ENCODE measurements at regions not wholly inside any gene's neighbourhood (a gene's known extent, or its start where the extent isn't known, plus 50 kb on each side); places are given as distances from the start of the nearest gene placed in this dataset.
"Not testable (repeated sequence)": the region's sequence is repeated elsewhere in the genome, so short reads cannot be mapped to it uniquely, and the experiment has no call there.

- H3K4me1 ChIP-seq (ENCODE audit: control insufficient read depth, extremely low read depth, insufficient read depth, low read length), result peaks cover 8% of the 10 kb centered on the region
- FAIRE-seq, result no peak
- no peak for DNase-seq (ENCODE audit: low read depth, low spot score)
- H3K27me3 ChIP-seq (ENCODE audit: control insufficient read depth, extremely low read depth, insufficient read depth, low read length), result no peaks in the 10 kb centered on the region
- peak overlapping the region; percentile 30 for H2AFZ ChIP-seq (ENCODE audit: control insufficient read depth, low read length)
- H3K9me1 ChIP-seq (ENCODE audit: control insufficient read depth, extremely low read depth, insufficient read depth, low read length), result no peaks in the 10 kb centered on the region
- H3K27ac ChIP-seq (ENCODE audit: control insufficient read depth, insufficient read depth, low read length), result no peak overlapping the region
- H4K20me1 ChIP-seq (ENCODE audit: control insufficient read depth, extremely low read depth, insufficient read depth, low read length), result no peaks in the 10 kb centered on the region
- no peaks in the 10 kb centered on the region for H3K36me3 ChIP-seq (ENCODE audit: control insufficient read depth in 2 of 2, extremely low read depth in 1 of 2, insufficient read depth in 2 of 2, low read length in 2 of 2)
- H3K4me2 ChIP-seq (ENCODE audit: control insufficient read depth, extremely low read depth, insufficient read depth, low read depth, low read length), result peak overlapping the region; percentile 5
- no peak overlapping the region for H3K9ac ChIP-seq (ENCODE audit: control insufficient read depth, extremely low read depth, insufficient read depth, low read length)
- peak in 1 of 3 experiments; percentile 22 for TF ChIP-seq CTCF (optimal IDR thresholded peaks at IDR 0.05 in 1 of 3, IDR thresholded peaks at IDR 0.05 in 1 of 3, conservative IDR thresholded peaks at IDR 0.05 in 1 of 3; ENCODE audit: extremely low read depth in 1 of 3, insufficient read depth in 2 of 3, low read length in 3 of 3)
- no peak for TF ChIP-seq EZH2 (IDR thresholded peaks at IDR 0.05; ENCODE audit: low read length)
- no peak overlapping the region for H3K4me3 ChIP-seq (ENCODE audit: control insufficient read depth in 2 of 3, extremely low read depth in 1 of 3, insufficient read depth in 2 of 3, low read depth in 1 of 3, low read length in 3 of 3)
- no peaks in the 10 kb centered on the region for H3K9me3 ChIP-seq (ENCODE audit: control insufficient read depth, low read depth, low read length)
- dilution Hi-C loops (cut with MboI; ENCODE audit: extremely low pct_ligation_motif_present, low sequenced_read_pairs), result no loop called here
- H3K79me2 ChIP-seq (ENCODE audit: control insufficient read depth, insufficient read depth, low read length), result no peaks in the 10 kb centered on the region
These were observed 378.1 kb upstream of the MAN1A1 start for GRCh38 chr6:119727504-119728219.

DNA sequence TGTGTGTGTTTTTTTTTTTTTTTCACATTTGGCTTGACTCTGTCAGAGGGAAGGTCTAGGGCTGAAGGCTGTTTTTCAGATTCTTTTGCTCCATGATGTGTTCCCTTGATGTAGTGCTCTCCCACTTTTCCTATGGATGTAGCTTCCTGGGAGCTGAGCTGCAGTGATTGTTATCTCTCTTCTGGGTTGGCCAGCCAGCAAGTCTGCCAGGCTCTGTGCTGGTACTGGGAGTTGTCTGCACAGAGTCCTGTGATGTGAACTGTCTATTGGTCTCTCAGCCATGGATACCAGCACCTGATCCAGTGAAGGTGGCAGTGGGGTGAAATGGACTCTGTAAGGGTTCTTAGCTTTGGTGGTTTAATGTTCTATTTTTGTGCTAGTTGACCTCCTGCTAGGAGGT lies 377.4 kb upstream of the MAN1A1 start:
- H3K27me3 ChIP-seq (ENCODE audit: control insufficient read depth, extremely low read depth, insufficient read depth, low read length); H3K27ac ChIP-seq (ENCODE audit: control insufficient read depth, insufficient read depth, low read length); H3K4me3 ChIP-seq (ENCODE audit: control insufficient read depth in 2 of 3, extremely low read depth in 1 of 3, insufficient read depth in 2 of 3, low read depth in 1 of 3, low read length in 3 of 3); H2AFZ ChIP-seq (ENCODE audit: control insufficient read depth, low read length); H3K79me2 ChIP-seq (ENCODE audit: control insufficient read depth, insufficient read depth, low read length); H3K4me1 ChIP-seq (ENCODE audit: control insufficient read depth, extremely low read depth, insufficient read depth, low read length); H4K20me1 ChIP-seq (ENCODE audit: control insufficient read depth, extremely low read depth, insufficient read depth, low read length); H3K36me3 ChIP-seq (ENCODE audit: control insufficient read depth in 2 of 2, extremely low read depth in 1 of 2, insufficient read depth in 2 of 2, low read length in 2 of 2); DNase-seq (ENCODE audit: low read depth, low spot score); FAIRE-seq; H3K4me2 ChIP-seq (ENCODE audit: control insufficient read depth, extremely low read depth, insufficient read depth, low read depth, low read length); H3K9ac ChIP-seq (ENCODE audit: control insufficient read depth, extremely low read depth, insufficient read depth, low read length); H3K9me3 ChIP-seq (ENCODE audit: control insufficient read depth, low read depth, low read length); H3K9me1 ChIP-seq (ENCODE audit: control insufficient read depth, extremely low read depth, insufficient read depth, low read length); dilution Hi-C loops (cut with MboI; ENCODE audit: extremely low pct_ligation_motif_present, low sequenced_read_pairs): not testable (repeated sequence)

DNA sequence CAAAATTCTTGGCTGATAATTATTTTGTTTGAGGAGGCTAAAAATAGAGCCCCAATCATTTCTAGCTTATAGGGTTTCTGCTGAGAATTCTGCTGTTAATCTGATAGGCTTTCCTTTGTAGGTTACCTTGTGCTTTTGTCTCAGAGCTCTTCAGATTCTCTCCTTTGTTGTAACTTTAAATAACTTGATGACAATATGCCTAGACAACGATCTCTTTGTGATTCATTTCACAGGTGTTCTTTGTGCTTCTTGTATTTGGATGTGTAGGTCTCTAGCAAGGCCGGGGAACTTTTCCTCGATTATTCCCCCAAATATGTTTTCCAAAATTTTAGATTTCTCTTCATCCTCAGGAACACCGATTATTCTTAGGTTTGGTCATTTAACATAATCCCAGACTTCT lies 376.5 kb upstream of the MAN1A1 start:
- H3K4me2 ChIP-seq (ENCODE audit: control insufficient read depth, extremely low read depth, insufficient read depth, low read depth, low read length), result no peak overlapping the region
- no peaks in the 10 kb centered on the region for H3K27me3 ChIP-seq (ENCODE audit: control insufficient read depth, extremely low read depth, insufficient read depth, low read length)
- DNase-seq (ENCODE audit: low read depth, low spot score) (no peak), FAIRE-seq (no peak)
- no peaks in the 10 kb centered on the region for H3K9me3 ChIP-seq (ENCODE audit: control insufficient read depth, low read depth, low read length)
- H3K4me1 ChIP-seq (ENCODE audit: control insufficient read depth, extremely low read depth, insufficient read depth, low read length), result peaks cover 8% of the 10 kb centered on the region
- H3K4me3 ChIP-seq (ENCODE audit: control insufficient read depth in 2 of 3, extremely low read depth in 1 of 3, insufficient read depth in 2 of 3, low read depth in 1 of 3, low read length in 3 of 3), result no peak overlapping the region
- no peaks in the 10 kb centered on the region for H4K20me1 ChIP-seq (ENCODE audit: control insufficient read depth, extremely low read depth, insufficient read depth, low read length)
- no peaks in the 10 kb centered on the region for H3K79me2 ChIP-seq (ENCODE audit: control insufficient read depth, insufficient read depth, low read length)
- TF ChIP-seq EZH2 (IDR thresholded peaks at IDR 0.05; ENCODE audit: low read length) (no peak), CTCF (optimal IDR thresholded peaks at IDR 0.05 in 1 of 3, IDR thresholded peaks at IDR 0.05 in 1 of 3, conservative IDR thresholded peaks at IDR 0.05 in 1 of 3; ENCODE audit: extremely low read depth in 1 of 3, insufficient read depth in 2 of 3, low read length in 3 of 3) (no peak)
- dilution Hi-C loops (cut with MboI; ENCODE audit: extremely low pct_ligation_motif_present, low sequenced_read_pairs), result no loop called here
- H3K9ac ChIP-seq (ENCODE audit: control insufficient read depth, extremely low read depth, insufficient read depth, low read length), result no peak overlapping the region
- no peak overlapping the region for H3K27ac ChIP-seq (ENCODE audit: control insufficient read depth, insufficient read depth, low read length)
- no peak overlapping the region for H2AFZ ChIP-seq (ENCODE audit: control insufficient read depth, low read length)
- H3K36me3 ChIP-seq (ENCODE audit: control insufficient read depth in 2 of 2, extremely low read depth in 1 of 2, insufficient read depth in 2 of 2, low read length in 2 of 2), result no peaks in the 10 kb centered on the region
- no peaks in the 10 kb centered on the region for H3K9me1 ChIP-seq (ENCODE audit: control insufficient read depth, extremely low read depth, insufficient read depth, low read length)

Data from keratinocyte (primary cell).